WI38 (cell line): ENCODE measurements at regions not wholly inside any gene's neighbourhood (a gene's known extent, or its start where the extent isn't known, plus 50 kb on each side); places are given as distances from the start of the nearest gene placed in this dataset.

Source experiments
- H3K4me3 ChIP-seq: 2 replicates; pipeline ENCODE4 v1.5.1; 2011; ENCODE audit warnings: low read depth, mild to moderate bottlenecking, control low read depth, low read length
- CTCF ChIP-seq: IDR thresholded peaks from 2 replicates; pipeline ENCODE4 v1.5.1; 2012; ENCODE audit warnings: low read depth, mild to moderate bottlenecking, control low read depth, low read length

- no peak overlapping the region for H3K4me3 ChIP-seq
- no peak for TF ChIP-seq CTCF
Measured at GRCh38 chr22:49553076-49553475, 274.6 kb downstream of the BRD1 start.

- H3K4me3 ChIP-seq, result no peak overlapping the region
- TF ChIP-seq CTCF, result no peak
Measured at GRCh38 chr22:49551897-49552614, 275.6 kb downstream of the BRD1 start.

GRCh38 chr22:49551446-49551845 lies 276.2 kb downstream of the BRD1 start:
- no peak overlapping the region for H3K4me3 ChIP-seq
- TF ChIP-seq CTCF, result no peak

- no peak for TF ChIP-seq CTCF
- H3K4me3 ChIP-seq, result no peak overlapping the region
Measured at GRCh38 chr22:49550766-49551362, 276.8 kb downstream of the BRD1 start.

- TF ChIP-seq CTCF, result no peak
- no peak overlapping the region for H3K4me3 ChIP-seq
Measured at GRCh38 chr22:49550141-49550430, 277.6 kb downstream of the BRD1 start.

GRCh38 chr22:49549256-49550140 lies 278.2 kb downstream of the BRD1 start:
- no peak for TF ChIP-seq CTCF

More at GRCh38 chr22:49549256-49550140, 278.2 kb downstream of the BRD1 start:
- no peak overlapping the region for H3K4me3 ChIP-seq
